Gastrocnemius medialis (tissue), 4 donors: ENCODE measurements at regions not wholly inside any gene's neighbourhood (a gene's known extent, or its start where the extent isn't known, plus 50 kb on each side); places are given as distances from the start of the nearest gene placed in this dataset.

Experiments used
- ATAC-seq, 2 donors: fragments of 150-250 bp; one replicate each; pipeline ENCODE4 v1.9.1; 2016
- DNase-seq, 2 donors: peaks; one replicate each; pipeline ENCODE4 v3.0.0-alpha.2; 2019
- H3K27ac ChIP-seq, 4 donors: fragments of 200-600 bp; sonication (generic); 1 replicate in 1 of 4; 2 replicates in 3 of 4; pipeline ENCODE4 v1.5.1; 2016 to 2018; ENCODE audit warnings: mild to moderate bottlenecking in 2 of 4, moderate library complexity in 1 of 4
- H3K27me3 ChIP-seq, 3 donors: fragments of 200-600 bp; sonication (generic) in 2 of 3; 1 replicate in 1 of 3; 2 replicates in 2 of 3; pipeline versions ENCODE4 v1.5.1 to v1.6.0; 2016 to 2019; ENCODE audit warnings: mild to moderate bottlenecking in 1 of 3, moderate library complexity in 1 of 3
- H3K36me3 ChIP-seq, 2 donors: fragments of 200-600 bp; sonication (generic) in 1 of 2; one replicate each; pipeline ENCODE4 v1.5.1; 2017 to 2018
- H3K4me1 ChIP-seq, 2 donors: fragments of 200-600 bp; sonication (generic) in 1 of 2; one replicate each; pipeline ENCODE4 v1.5.1; 2016 to 2017; ENCODE audit warnings: mild to moderate bottlenecking in 2 of 2
- H3K4me3 ChIP-seq, 4 donors: fragments of 200-600 bp; sonication (generic) in 3 of 4; 1 replicate in 1 of 4; 2 replicates in 3 of 4; pipeline ENCODE4 v1.5.1; 2016 to 2019; ENCODE audit warnings: mild to moderate bottlenecking in 2 of 4
- H3K9me3 ChIP-seq, 3 donors: fragments of 200-600 bp; sonication (generic) in 2 of 3; 1 replicate in 1 of 3; 2 replicates in 2 of 3; pipeline ENCODE4 v1.5.1; 2016 to 2019
- CTCF ChIP-seq, 5 experiments: fragments of 450-650 bp in 3 of 5; fragments of 200-600 bp in 2 of 5; sonication (generic) in 2 of 5; IDR thresholded peaks in 4 of 5; conservative IDR thresholded peaks in 1 of 5; 1 replicate in 4 of 5; 2 replicates in 1 of 5; pipeline ENCODE4 v1.5.1; 2016 to 2019; ENCODE audit warnings: antibody characterized with exemption in 5 of 5, mild to moderate bottlenecking in 3 of 5, moderate library complexity in 3 of 5
- POLR2A ChIP-seq, 2 donors: fragments of 450-650 bp; IDR thresholded peaks; one replicate each; pipeline ENCODE4 v1.6.1; 2017; ENCODE audit warnings: antibody characterized with exemption in 2 of 2, mild to moderate bottlenecking in 2 of 2, moderate library complexity in 2 of 2
- in situ Hi-C, 4 donors: fragments of 200-750 bp; cut with MboI; loops; one replicate each; pipeline versions ENCODE4 v1.15.0 to v1.8.0; 2017; ENCODE audit warnings: low sequenced_read_pairs in 4 of 4
- intact Hi-C: fragments of 100-400 bp; cut with DNase I; formaldehyde crosslinking; loops from one replicate; pipeline ENCODE4 v1.15.1; 2023; ENCODE audit warnings: low total_unique reads

DNA sequence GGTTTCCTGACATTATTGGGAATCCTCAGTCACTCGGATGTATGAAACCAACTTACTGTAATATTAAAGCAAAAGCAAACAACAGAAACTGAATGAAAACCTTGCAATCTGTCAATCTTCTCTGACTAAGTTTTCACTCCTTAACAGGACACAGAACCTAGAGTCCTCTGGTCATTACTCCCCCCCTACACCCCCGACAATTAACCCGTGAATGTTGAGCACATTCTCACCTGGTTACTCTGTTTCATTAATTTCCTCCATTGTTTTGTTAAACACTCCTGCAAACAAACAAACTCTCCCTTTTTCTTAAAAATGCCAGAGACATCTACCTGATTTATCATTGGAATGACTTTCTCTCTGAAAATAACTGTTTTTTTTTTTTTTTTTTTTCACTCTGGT is 469.0 kb upstream of the PRKX start:
- Histone ChIP-seq H3K27ac (no peak overlapping the region), H3K4me3 (no peak overlapping the region), H3K9me3 (no peaks in the 10 kb centered on the region), H3K36me3 (no peaks in the 10 kb centered on the region), H3K4me1 (no peaks in the 10 kb centered on the region), H3K27me3 (no peaks in the 10 kb centered on the region)
- no peak for DNase-seq
- in situ Hi-C loops (no loop called here), intact Hi-C loops (no loop called here)
- TF ChIP-seq CTCF (IDR thresholded peaks at IDR 0.05 in 4 of 5, conservative IDR thresholded peaks at IDR 0.05 in 1 of 5) (no peak), POLR2A (IDR thresholded peaks at IDR 0.05) (no peak)
- no peak for ATAC-seq

GRCh38 chrX:4181782-4182407 is 468.4 kb upstream of the PRKX start:
- in situ Hi-C loops = no loop called here
- Histone ChIP-seq H3K27ac (no peak overlapping the region), H3K4me1 (no peaks in the 10 kb centered on the region), H3K9me3 (no peaks in the 10 kb centered on the region), H3K36me3 (no peaks in the 10 kb centered on the region), H3K4me3 (no peak overlapping the region), H3K27me3 (no peaks in the 10 kb centered on the region)
- ATAC-seq = no peak
- TF ChIP-seq POLR2A (IDR thresholded peaks at IDR 0.05) (no peak), CTCF (IDR thresholded peaks at IDR 0.05 in 4 of 5, conservative IDR thresholded peaks at IDR 0.05 in 1 of 5) (no peak)
- intact Hi-C loops = no loop called here
- DNase-seq = no peak

- ATAC-seq (no peak), DNase-seq (no peak)
- intact Hi-C loops = no loop called here
- no peak overlapping the region for H3K4me3 ChIP-seq
- no peaks in the 10 kb centered on the region for H3K9me3 ChIP-seq
- H3K27ac ChIP-seq = no peak overlapping the region
- in situ Hi-C loops = no loop called here
- TF ChIP-seq POLR2A (IDR thresholded peaks at IDR 0.05) = no peak
- no peak for TF ChIP-seq CTCF (IDR thresholded peaks at IDR 0.05 in 4 of 5, conservative IDR thresholded peaks at IDR 0.05 in 1 of 5)
- no peaks in the 10 kb centered on the region for H3K27me3 ChIP-seq
- no peaks in the 10 kb centered on the region for H3K4me1 ChIP-seq
- no peaks in the 10 kb centered on the region for H3K36me3 ChIP-seq
Observed at GRCh38 chrX:4179031-4179430, 465.6 kb upstream of the PRKX start.

DNA sequence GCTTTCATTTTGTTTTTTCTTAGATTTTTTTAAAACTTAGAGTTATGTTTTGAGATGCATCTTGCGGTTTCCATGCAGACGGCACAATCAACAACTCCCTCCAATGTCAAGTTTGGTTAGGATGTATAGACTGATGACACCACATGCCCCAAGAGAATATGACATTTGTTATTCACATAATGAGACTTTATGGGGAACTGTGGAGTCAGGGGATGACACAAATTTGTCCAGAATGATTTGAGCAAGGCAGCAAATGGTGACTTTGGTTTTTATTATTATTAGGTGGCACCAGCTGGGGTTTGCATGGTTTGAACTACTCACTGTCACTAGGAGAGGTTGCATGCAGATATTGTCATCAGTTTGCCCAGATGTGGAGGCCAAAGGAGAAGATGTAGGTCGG is 461.8 kb upstream of the PRKX start:
- Histone ChIP-seq H3K4me3 (no peak overlapping the region), H3K4me1 (no peaks in the 10 kb centered on the region), H3K27ac (no peak overlapping the region), H3K36me3 (no peaks in the 10 kb centered on the region), H3K27me3 (no peaks in the 10 kb centered on the region), H3K9me3 (no peaks in the 10 kb centered on the region)
- DNase-seq = no peak
- TF ChIP-seq CTCF (IDR thresholded peaks at IDR 0.05 in 4 of 5, conservative IDR thresholded peaks at IDR 0.05 in 1 of 5) = no peak
- no peak for TF ChIP-seq POLR2A (IDR thresholded peaks at IDR 0.05)
- in situ Hi-C loops (no loop called here), intact Hi-C loops (no loop called here)
- no peak for ATAC-seq

DNA sequence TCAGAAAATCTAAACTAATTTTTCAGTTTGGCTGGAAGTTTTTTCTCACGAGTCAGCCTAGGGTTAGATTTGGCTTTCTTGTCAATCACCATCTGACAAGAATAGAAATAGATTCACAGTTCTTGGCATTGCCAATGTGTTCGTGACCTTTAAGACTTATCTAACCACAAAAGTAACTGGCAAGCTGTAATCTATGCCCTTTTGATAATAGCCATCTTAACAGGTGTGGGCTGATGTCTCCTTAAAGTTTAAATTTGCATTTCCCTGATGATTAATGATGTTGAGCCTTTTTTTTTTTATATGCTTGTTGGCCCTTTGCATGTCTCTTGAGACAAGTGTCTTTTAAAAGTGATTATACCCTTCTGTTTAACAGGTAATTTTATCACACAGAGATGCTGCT is 460.3 kb upstream of the PRKX start:
- no peak for DNase-seq
- in situ Hi-C loops = no loop called here
- no peaks in the 10 kb centered on the region for H3K9me3 ChIP-seq
- no peak for ATAC-seq
- H3K4me3 ChIP-seq = no peak overlapping the region
- intact Hi-C loops = no loop called here
- no peaks in the 10 kb centered on the region for H3K4me1 ChIP-seq
- no peak for TF ChIP-seq POLR2A (IDR thresholded peaks at IDR 0.05)
- no peak for TF ChIP-seq CTCF (IDR thresholded peaks at IDR 0.05 in 4 of 5, conservative IDR thresholded peaks at IDR 0.05 in 1 of 5)
- H3K27ac ChIP-seq = no peak overlapping the region
- H3K36me3 ChIP-seq = no peaks in the 10 kb centered on the region
- no peaks in the 10 kb centered on the region for H3K27me3 ChIP-seq
